H1 (cell line): ENCODE measurements at regions not wholly inside any gene's neighbourhood (a gene's known extent, or its start where the extent isn't known, plus 50 kb on each side); places are given as distances from the start of the nearest gene placed in this dataset.

Experiments used
- CEBPB ChIP-seq: IDR thresholded peaks from 2 replicates; pipeline ENCODE4 v1.6.1; 2012; ENCODE audit warnings: low read depth, low read length
- CTBP2 ChIP-seq: IDR thresholded peaks from 2 replicates; pipeline ENCODE4 v1.7.0; 2011; ENCODE audit warnings: borderline replicate concordance, mild to moderate bottlenecking, moderate library complexity, mixed read lengths, low read length; ENCODE audit not compliant: insufficient read depth, insufficient read length
- JUND ChIP-seq: IDR thresholded peaks from 2 replicates; pipeline ENCODE4 v1.6.1; 2011; ENCODE audit warnings: mild to moderate bottlenecking, improper control_type of control experiment, low read length
- POLR2A ChIP-seq, 2 experiments: IDR thresholded peaks; 1 replicate in 1 of 2; 2 replicates in 1 of 2; pipeline ENCODE4 v1.6.1; 2011; ENCODE audit warnings: low read depth in 2 of 2, low read length in 2 of 2, mild to moderate bottlenecking in 2 of 2; ENCODE audit errors: control extremely low read depth in 1 of 2
- POLR2AphosphoS5 ChIP-seq: IDR thresholded peaks from 2 replicates; pipeline ENCODE4 v1.6.1; 2011; ENCODE audit warnings: low read depth, low read length
- RAD21 ChIP-seq, 2 experiments: IDR thresholded peaks in 1 of 2; conservative IDR thresholded peaks in 1 of 2; 2 replicates each; pipeline ENCODE4 v1.6.1; 2011; ENCODE audit warnings: low read depth in 2 of 2, low read length in 2 of 2, improper control_type of control experiment in 1 of 2, inconsistent platforms in 1 of 2, mild to moderate bottlenecking in 1 of 2, moderate library complexity in 1 of 2
- SRF ChIP-seq: IDR thresholded peaks from 2 replicates; pipeline ENCODE4 v1.6.1; 2011; ENCODE audit warnings: mild to moderate bottlenecking, low read depth, low read length, moderate library complexity
- TAF1 ChIP-seq: IDR thresholded peaks from 2 replicates; pipeline ENCODE4 v1.6.1; 2011; ENCODE audit warnings: mild to moderate bottlenecking, low read depth, low read length
- TAF7 ChIP-seq: optimal IDR thresholded peaks from 2 replicates; pipeline ENCODE3; 2011; ENCODE audit warnings: low read depth, mild to moderate bottlenecking, inconsistent platforms, low read length, moderate library complexity, borderline replicate concordance
- YY1 ChIP-seq: IDR thresholded peaks from 2 replicates; pipeline ENCODE4 v1.6.1; 2011; ENCODE audit warnings: low read depth, mild to moderate bottlenecking, low read length
- TF ChIP-seq, protein P1 (sequence below), 3 experiments: IDR thresholded peaks; 1 replicate in 2 of 3; 2 replicates in 1 of 3; pipeline versions ENCODE4 v1.5.1 to v1.6.1; 2011; ENCODE audit warnings: low read length in 3 of 3, mild to moderate bottlenecking in 3 of 3, inconsistent platforms in 2 of 3, low read depth in 1 of 3, moderate library complexity in 1 of 3; ENCODE audit not compliant: insufficient read depth in 1 of 3; ENCODE audit errors: control extremely low read depth in 1 of 3
- TF ChIP-seq, protein P2 (sequence below): IDR thresholded peaks from 2 replicates; pipeline ENCODE4 v1.6.1; 2012; ENCODE audit warnings: inconsistent platforms

DNA sequence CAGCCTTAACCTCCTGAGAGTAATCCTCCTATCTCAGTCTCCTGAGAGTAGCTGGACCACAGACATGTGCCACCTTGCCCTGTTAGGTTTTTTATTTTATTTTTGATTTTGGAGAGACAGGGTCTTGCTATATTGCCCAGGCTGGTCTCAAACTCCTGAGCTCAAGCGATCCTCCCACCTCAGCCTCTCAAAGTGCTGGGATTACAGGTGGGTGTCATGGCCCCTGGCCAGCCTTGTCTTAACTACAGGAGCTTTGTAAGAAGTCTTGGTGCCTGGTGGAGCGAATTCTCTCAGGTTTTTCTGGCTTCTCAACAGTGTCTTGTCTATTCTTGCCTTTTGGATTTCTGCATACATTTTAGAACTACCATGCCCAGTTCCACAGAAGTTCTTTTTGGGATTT, 546.4 kb downstream of the TBC1D22A start:
- no peak for TF ChIP-seq RAD21 (IDR thresholded peaks at IDR 0.05 in 1 of 2, conservative IDR thresholded peaks at IDR 0.05 in 1 of 2; ENCODE audit: low read depth in 2 of 2, low read length in 2 of 2)
- no peak for TF ChIP-seq POLR2A (IDR thresholded peaks at IDR 0.05; ENCODE audit: control extremely low read depth in 1 of 2, low read depth in 2 of 2, low read length in 2 of 2)
- TF ChIP-seq SRF = no peak
- no peak for TF ChIP-seq POLR2AphosphoS5
- TF ChIP-seq, protein P1, sequence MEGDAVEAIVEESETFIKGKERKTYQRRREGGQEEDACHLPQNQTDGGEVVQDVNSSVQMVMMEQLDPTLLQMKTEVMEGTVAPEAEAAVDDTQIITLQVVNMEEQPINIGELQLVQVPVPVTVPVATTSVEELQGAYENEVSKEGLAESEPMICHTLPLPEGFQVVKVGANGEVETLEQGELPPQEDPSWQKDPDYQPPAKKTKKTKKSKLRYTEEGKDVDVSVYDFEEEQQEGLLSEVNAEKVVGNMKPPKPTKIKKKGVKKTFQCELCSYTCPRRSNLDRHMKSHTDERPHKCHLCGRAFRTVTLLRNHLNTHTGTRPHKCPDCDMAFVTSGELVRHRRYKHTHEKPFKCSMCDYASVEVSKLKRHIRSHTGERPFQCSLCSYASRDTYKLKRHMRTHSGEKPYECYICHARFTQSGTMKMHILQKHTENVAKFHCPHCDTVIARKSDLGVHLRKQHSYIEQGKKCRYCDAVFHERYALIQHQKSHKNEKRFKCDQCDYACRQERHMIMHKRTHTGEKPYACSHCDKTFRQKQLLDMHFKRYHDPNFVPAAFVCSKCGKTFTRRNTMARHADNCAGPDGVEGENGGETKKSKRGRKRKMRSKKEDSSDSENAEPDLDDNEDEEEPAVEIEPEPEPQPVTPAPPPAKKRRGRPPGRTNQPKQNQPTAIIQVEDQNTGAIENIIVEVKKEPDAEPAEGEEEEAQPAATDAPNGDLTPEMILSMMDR (IDR thresholded peaks at IDR 0.05; ENCODE audit: control extremely low read depth in 1 of 3, insufficient read depth in 1 of 3, low read depth in 1 of 3, low read length in 3 of 3) = no peak
- no peak for TF ChIP-seq CEBPB
- TF ChIP-seq JUND = no peak
- TF ChIP-seq, protein P2, sequence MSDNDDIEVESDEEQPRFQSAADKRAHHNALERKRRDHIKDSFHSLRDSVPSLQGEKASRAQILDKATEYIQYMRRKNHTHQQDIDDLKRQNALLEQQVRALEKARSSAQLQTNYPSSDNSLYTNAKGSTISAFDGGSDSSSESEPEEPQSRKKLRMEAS = no peak
- TF ChIP-seq TAF7 = no peak
- TF ChIP-seq YY1 = no peak
- TF ChIP-seq TAF1 = no peak
- TF ChIP-seq CTBP2 = no peak
